Spinal cord (tissue), 9 donors: ENCODE measurements at regions not wholly inside any gene's neighbourhood (a gene's known extent, or its start where the extent isn't known, plus 50 kb on each side); places are given as distances from the start of the nearest gene placed in this dataset.
A peak's percentile ranks its signal among the peaks of the same experiment; 100 is the strongest.

Experiments used
- DNase-seq, 6 donors: peaks; one replicate each; pipeline versions ENCODE4 v3.0.0 to v3.0.0-alpha.2; 2013 to 2015; ENCODE audit warnings: low spot score in 6 of 6, low read depth in 4 of 6
- H3K27ac ChIP-seq: one replicate; pipeline ENCODE4 v1.5.1; 2013; ENCODE audit warnings: low read depth, low read length, control low read depth
- H3K27me3 ChIP-seq: one replicate; pipeline ENCODE4 v1.6.1; 2013; ENCODE audit warnings: low read length; ENCODE audit not compliant: control insufficient read depth, insufficient read depth
- H3K36me3 ChIP-seq: one replicate; pipeline ENCODE4 v1.6.1; 2013; ENCODE audit warnings: low read length; ENCODE audit not compliant: control insufficient read depth, insufficient read depth
- H3K4me1 ChIP-seq: one replicate; pipeline ENCODE4 v1.6.1; 2013; ENCODE audit warnings: low read length; ENCODE audit not compliant: control insufficient read depth, insufficient read depth
- H3K4me3 ChIP-seq: one replicate; pipeline ENCODE4 v1.5.1; 2013; ENCODE audit warnings: low read depth, low read length, control low read depth
- H3K9me3 ChIP-seq: one replicate; pipeline ENCODE4 v1.6.1; 2013; ENCODE audit warnings: low read length; ENCODE audit not compliant: control insufficient read depth, insufficient read depth
- WGBS: methylation state at CpG from one replicate; pipeline ENCODE4 v1.1.5; 2013; ENCODE audit warnings: missing lambda C conversion rate; ENCODE audit not compliant: insufficient coverage; 5-methylcytosine and 5-hydroxymethylcytosine counted together
- donor health status: healthy.

GRCh38 chr12:83659321-83659720, 972.6 kb downstream of the TMTC2 start:
- DNase-seq, result peak in 1 of 6 donors; percentile 48

GRCh38 chr12:83656004-83656403, 969.3 kb downstream of the TMTC2 start:
- peaks cover 3% of the 10 kb centered on the region for H3K9me3 ChIP-seq

More at GRCh38 chr12:83659321-83659720, 972.6 kb downstream of the TMTC2 start:
- H3K36me3 ChIP-seq, result no peaks in the 10 kb centered on the region
- no peaks in the 10 kb centered on the region for H3K9me3 ChIP-seq
- H3K4me3 ChIP-seq, result no peak overlapping the region
- no peaks in the 10 kb centered on the region for H3K27me3 ChIP-seq
- 93% methylated on average over 2 of the region's 2 CpGs for WGBS
- no peaks in the 10 kb centered on the region for H3K4me1 ChIP-seq
- no peak overlapping the region for H3K27ac ChIP-seq

GRCh38 chr12:83642205-83642604, 955.5 kb downstream of the TMTC2 start:
- H3K4me1 ChIP-seq, result no peaks in the 10 kb centered on the region
- H3K4me3 ChIP-seq, result no peak overlapping the region
- H3K36me3 ChIP-seq, result no peaks in the 10 kb centered on the region
- no peaks in the 10 kb centered on the region for H3K27me3 ChIP-seq
- 86% methylated on average over 3 of the region's 3 CpGs for WGBS
- no peak for DNase-seq
- H3K27ac ChIP-seq, result no peak overlapping the region
- H3K9me3 ChIP-seq, result no peaks in the 10 kb centered on the region

More at GRCh38 chr12:83656004-83656403, 969.3 kb downstream of the TMTC2 start:
- H3K4me1 ChIP-seq, result no peaks in the 10 kb centered on the region
- no peak overlapping the region for H3K4me3 ChIP-seq
- no peaks in the 10 kb centered on the region for H3K36me3 ChIP-seq
- no CpG with 5 or more reads among the region's 2 CpGs for WGBS
- DNase-seq, result no peak
- H3K27me3 ChIP-seq, result no peaks in the 10 kb centered on the region
- no peak overlapping the region for H3K27ac ChIP-seq

GRCh38 chr12:83641789-83642188, 955.1 kb downstream of the TMTC2 start:
- Histone ChIP-seq H3K36me3 (no peaks in the 10 kb centered on the region), H3K27ac (no peak overlapping the region), H3K9me3 (no peaks in the 10 kb centered on the region), H3K4me3 (no peak overlapping the region), H3K27me3 (no peaks in the 10 kb centered on the region), H3K4me1 (no peaks in the 10 kb centered on the region)
- no peak for DNase-seq
- 100% methylated on average over 3 of the region's 3 CpGs for WGBS

- no peak overlapping the region for H3K27ac ChIP-seq
- no peaks in the 10 kb centered on the region for H3K27me3 ChIP-seq
- H3K36me3 ChIP-seq, result no peaks in the 10 kb centered on the region
- WGBS, result no CpG with 5 or more reads among the region's 4 CpGs
- no peak overlapping the region for H3K4me3 ChIP-seq
- DNase-seq, result no peak
- no peaks in the 10 kb centered on the region for H3K9me3 ChIP-seq
- no peaks in the 10 kb centered on the region for H3K4me1 ChIP-seq
Measured at GRCh38 chr12:83634726-83635267, 948.1 kb downstream of the TMTC2 start.

GRCh38 chr12:83630526-83630925, 943.8 kb downstream of the TMTC2 start:
- no CpG with 5 or more reads among the region's 1 CpG for WGBS
- DNase-seq, result no peak

GRCh38 chr12:83629931-83630330, 943.2 kb downstream of the TMTC2 start:
- Histone ChIP-seq H3K27ac (no peak overlapping the region), H3K27me3 (no peaks in the 10 kb centered on the region), H3K36me3 (no peaks in the 10 kb centered on the region), H3K4me1 (no peaks in the 10 kb centered on the region), H3K4me3 (no peak overlapping the region), H3K9me3 (no peaks in the 10 kb centered on the region)
- 83% methylated on average over 1 of the region's 3 CpGs for WGBS
- DNase-seq, result peak in 1 of 6 donors; percentile 74

More at GRCh38 chr12:83630526-83630925, 943.8 kb downstream of the TMTC2 start:
- H3K27me3 ChIP-seq, result no peaks in the 10 kb centered on the region
- no peaks in the 10 kb centered on the region for H3K36me3 ChIP-seq
- no peaks in the 10 kb centered on the region for H3K9me3 ChIP-seq
- H3K27ac ChIP-seq, result no peak overlapping the region
- H3K4me3 ChIP-seq, result no peak overlapping the region
- H3K4me1 ChIP-seq, result no peaks in the 10 kb centered on the region

GRCh38 chr12:83622205-83622604, 935.5 kb downstream of the TMTC2 start:
- no peaks in the 10 kb centered on the region for H3K36me3 ChIP-seq
- H3K4me1 ChIP-seq, result no peaks in the 10 kb centered on the region
- no peak overlapping the region for H3K27ac ChIP-seq
- H3K9me3 ChIP-seq, result no peaks in the 10 kb centered on the region
- no CpG with 5 or more reads among the region's 1 CpG for WGBS
- H3K27me3 ChIP-seq, result no peaks in the 10 kb centered on the region
- DNase-seq, result no peak
- H3K4me3 ChIP-seq, result no peak overlapping the region

GRCh38 chr12:83619973-83620372, 933.3 kb downstream of the TMTC2 start:
- DNase-seq, result no peak
- Histone ChIP-seq H3K4me3 (no peak overlapping the region), H3K4me1 (no peaks in the 10 kb centered on the region), H3K9me3 (no peaks in the 10 kb centered on the region), H3K27ac (no peak overlapping the region), H3K27me3 (no peaks in the 10 kb centered on the region), H3K36me3 (no peaks in the 10 kb centered on the region)

GRCh38 chr12:83615152-83615551, 928.4 kb downstream of the TMTC2 start:
- WGBS, result 80% methylated on average over 1 of the region's 1 CpG
- H3K9me3 ChIP-seq, result no peaks in the 10 kb centered on the region
- no peak overlapping the region for H3K4me3 ChIP-seq
- no peaks in the 10 kb centered on the region for H3K36me3 ChIP-seq
- no peaks in the 10 kb centered on the region for H3K4me1 ChIP-seq
- DNase-seq, result no peak
- H3K27me3 ChIP-seq, result no peaks in the 10 kb centered on the region
- H3K27ac ChIP-seq, result no peak overlapping the region
